H1 (cell line): ENCODE measurements at regions not wholly inside any gene's neighbourhood (a gene's known extent, or its start where the extent isn't known, plus 50 kb on each side); places are given as distances from the start of the nearest gene placed in this dataset.

Source experiments
- CTCF ChIA-PET: fragments of 300-600 bp; sonication (Branson Sonifier 250); formaldehyde crosslinking; loops from one replicate; lab custom pipeline; 2021; ENCODE audit not compliant: partially characterized antibody; lab: Charles Lee
- POLR2A ChIA-PET: fragments of 300-600 bp; sonication (Branson Sonifier 250); formaldehyde crosslinking; loops from one replicate; lab custom pipeline; 2021; ENCODE audit warnings: inconsistent platforms; ENCODE audit not compliant: partially characterized antibody; lab: Charles Lee
- DNase-seq, 2 experiments: peaks; one replicate each; pipeline versions ENCODE4 v3.0.0 to v3.0.0-alpha.2; 2010 to 2022; ENCODE audit warnings: low spot score in 2 of 2, low read depth in 1 of 2, mixed read lengths in 1 of 2
- FAIRE-seq: peaks from 2 replicates; lab custom pipeline; 2011; peaks lifted over from hg19 to GRCh38; lab: Jason Lieb, UNC
- H2AFZ ChIP-seq: 2 replicates; pipeline ENCODE4 v1.8.1; 2012; ENCODE audit warnings: low read length, inconsistent platforms
- H2AK5ac ChIP-seq: 2 replicates; pipeline ENCODE4 v1.6.1; 2013; ENCODE audit warnings: low read depth, low read length
- H2BK120ac ChIP-seq: replicated peaks from 2 replicates; pipeline ENCODE3; 2013; ENCODE audit warnings: low read depth, low read length, inconsistent platforms
- H2BK12ac ChIP-seq: 2 replicates; pipeline ENCODE4 v1.6.1; 2013; ENCODE audit warnings: low read depth, low read length
- H2BK15ac ChIP-seq: 2 replicates; pipeline ENCODE4 v1.6.1; 2013; ENCODE audit warnings: low read length
- H2BK20ac ChIP-seq: 2 replicates; pipeline ENCODE4 v1.6.1; 2013; ENCODE audit warnings: low read length
- H2BK5ac ChIP-seq: 2 replicates; pipeline ENCODE4 v1.6.1; 2013; ENCODE audit warnings: low read depth, low read length
- H3K14ac ChIP-seq: 2 replicates; pipeline ENCODE4 v1.6.1; 2013; ENCODE audit warnings: inconsistent platforms; ENCODE audit not compliant: insufficient read length
- H3K18ac ChIP-seq: 2 replicates; pipeline ENCODE4 v1.6.1; 2013; ENCODE audit warnings: low read length; ENCODE audit errors: extremely low read depth
- H3K23ac ChIP-seq: 2 replicates; pipeline ENCODE4 v1.6.1; 2013; ENCODE audit warnings: inconsistent platforms; ENCODE audit not compliant: insufficient read length
- H3K23me2 ChIP-seq: 2 replicates; pipeline ENCODE4 v1.6.1; 2013; ENCODE audit warnings: low read depth, low read length
- H3K27ac ChIP-seq: 2 replicates; pipeline ENCODE4 v1.6.1; 2011; ENCODE audit warnings: low read depth, low read length, inconsistent platforms
- H3K27me3 ChIP-seq, 4 experiments: replicated peaks in 1 of 4; 1 replicate in 1 of 4; 2 replicates in 3 of 4; pipeline versions ENCODE4 v1.6.1 to v1.8.1; 2011 to 2013; ENCODE audit warnings: low read length in 3 of 4, mild to moderate bottlenecking in 3 of 4, inconsistent platforms in 2 of 4, mixed read lengths in 2 of 4, moderate library complexity in 1 of 4; ENCODE audit not compliant: control insufficient read depth in 3 of 4, insufficient read depth in 3 of 4; ENCODE audit errors: extremely low read depth in 1 of 4
- H3K36me3 ChIP-seq, 4 experiments: 2 replicates each; pipeline versions ENCODE4 v1.6.1 to v1.8.1; 2011 to 2013; ENCODE audit warnings: mild to moderate bottlenecking in 4 of 4, low read length in 3 of 4, moderate library complexity in 2 of 4, control low read depth in 1 of 4, inconsistent platforms in 1 of 4; ENCODE audit not compliant: insufficient read depth in 4 of 4, control insufficient read depth in 2 of 4
- H3K4ac ChIP-seq: replicated peaks from 2 replicates; pipeline ENCODE3; 2013; ENCODE audit warnings: low read length, low read depth, mixed read lengths, inconsistent platforms; ENCODE audit not compliant: insufficient read length
- H3K4me1 ChIP-seq, 4 experiments: replicated peaks in 1 of 4; 1 replicate in 1 of 4; 2 replicates in 3 of 4; pipeline versions ENCODE4 v1.6.1 to v1.8.1; 2011 to 2013; ENCODE audit warnings: low read length in 3 of 4, inconsistent platforms in 2 of 4, mixed read lengths in 1 of 4; ENCODE audit not compliant: insufficient read depth in 4 of 4, control insufficient read depth in 3 of 4
- H3K4me2 ChIP-seq, 2 experiments: 2 replicates each; pipeline versions ENCODE4 v1.6.1 to v1.8.1; 2011 to 2013; ENCODE audit warnings: low read depth in 2 of 2, low read length in 2 of 2, control low read depth in 1 of 2, inconsistent platforms in 1 of 2, mild to moderate bottlenecking in 1 of 2; ENCODE audit not compliant: insufficient read depth in 1 of 2
- H3K4me3 ChIP-seq, 4 experiments: fragments of 200-600, 300-600 bp in 1 of 4; sonication (generic), shearing (Covaris generic), sonication (Bioruptor Twin) in 1 of 4; 2 replicates each; pipeline versions ENCODE4 v1.5.1 to v1.8.1; 2011 to 2016; ENCODE audit warnings: low read length in 4 of 4, low read depth in 3 of 4, control low read depth in 2 of 4, inconsistent platforms in 2 of 4, mild to moderate bottlenecking in 2 of 4, mixed read lengths in 1 of 4, moderate library complexity in 1 of 4; ENCODE audit not compliant: insufficient read depth in 2 of 4; ENCODE audit errors: extremely low read depth in 1 of 4
- H3K56ac ChIP-seq: replicated peaks from 2 replicates; pipeline ENCODE3; 2013; ENCODE audit warnings: low read depth, mild to moderate bottlenecking, mixed read lengths, low read length, inconsistent platforms; ENCODE audit not compliant: insufficient read length
- H3K79me1 ChIP-seq: 2 replicates; pipeline ENCODE4 v1.6.1; 2013; ENCODE audit warnings: low read depth, low read length, control low read depth
- H3K79me2 ChIP-seq, 2 experiments: 2 replicates each; pipeline versions ENCODE4 v1.6.1 to v1.8.1; 2012 to 2013; ENCODE audit warnings: low read length in 2 of 2, mild to moderate bottlenecking in 2 of 2, inconsistent platforms in 1 of 2; ENCODE audit not compliant: insufficient read depth in 2 of 2, control insufficient read depth in 1 of 2
- H3K9ac ChIP-seq, 4 experiments: replicated peaks in 1 of 4; 1 replicate in 1 of 4; 2 replicates in 3 of 4; pipeline versions ENCODE4 v1.6.1 to v1.8.1; 2011 to 2013; ENCODE audit warnings: low read depth in 3 of 4, low read length in 3 of 4, control low read depth in 2 of 4, mild to moderate bottlenecking in 2 of 4, moderate library complexity in 2 of 4, inconsistent platforms in 1 of 4; ENCODE audit errors: extremely low read depth in 1 of 4
- H3K9me3 ChIP-seq, 2 experiments: 2 replicates each; pipeline versions ENCODE4 v1.6.1 to v1.8.1; 2012 to 2013; ENCODE audit warnings: mild to moderate bottlenecking in 2 of 2, moderate library complexity in 2 of 2, control low read depth in 1 of 2, inconsistent platforms in 1 of 2, low read depth in 1 of 2, low read length in 1 of 2, mixed read lengths in 1 of 2; ENCODE audit not compliant: insufficient read depth in 2 of 2
- H4K20me1 ChIP-seq, 2 experiments: replicated peaks in 1 of 2; 2 replicates each; pipeline versions ENCODE3 to v1.8.1; 2011 to 2013; ENCODE audit warnings: inconsistent platforms in 2 of 2, low read length in 2 of 2, mild to moderate bottlenecking in 1 of 2; ENCODE audit not compliant: insufficient read depth in 2 of 2, control insufficient read depth in 1 of 2
- H4K5ac ChIP-seq: 2 replicates; pipeline ENCODE4 v1.6.1; 2013; ENCODE audit warnings: low read length, low read depth, mixed read lengths, inconsistent platforms; ENCODE audit not compliant: insufficient read length
- H4K8ac ChIP-seq: 2 replicates; pipeline ENCODE4 v1.8.0; 2013; ENCODE audit warnings: mild to moderate bottlenecking, moderate library complexity, low read length, inconsistent platforms; ENCODE audit not compliant: insufficient read depth; ENCODE audit errors: extremely low read depth
- H4K91ac ChIP-seq: replicated peaks from 2 replicates; pipeline ENCODE3; 2013; ENCODE audit warnings: low read length, mixed read lengths, inconsistent platforms; ENCODE audit not compliant: insufficient read length
- CBX5 ChIP-seq: fragments of 300-800, 300-1000 bp; sonication (generic); IDR thresholded peaks from 2 replicates; pipeline ENCODE4 v1.7.1; 2016; ENCODE audit warnings: antibody characterized with exemption, low read length, low read depth
- FOSL1 ChIP-seq: IDR thresholded peaks from 2 replicates; pipeline ENCODE4 v1.6.1; 2011; ENCODE audit warnings: mild to moderate bottlenecking, low read depth, low read length, moderate library complexity; ENCODE audit not compliant: insufficient read depth
- GABPA ChIP-seq: IDR thresholded peaks from 2 replicates; pipeline ENCODE4 v1.6.1; 2011; ENCODE audit warnings: mild to moderate bottlenecking, low read length, moderate library complexity, borderline replicate concordance; ENCODE audit not compliant: insufficient read depth
- PHF8 ChIP-seq: fragments of 200-600 bp; sonication (generic); conservative IDR thresholded peaks from 2 replicates; pipeline ENCODE4 v1.7.1; 2012; ENCODE audit warnings: low read depth, mild to moderate bottlenecking, inconsistent platforms, low read length, moderate library complexity
- RBBP5 ChIP-seq: IDR thresholded peaks from 2 replicates; pipeline ENCODE4 v1.7.1; 2012; ENCODE audit warnings: low read depth, mild to moderate bottlenecking, inconsistent platforms, low read length, moderate library complexity, borderline replicate concordance
- SRF ChIP-seq: IDR thresholded peaks from 2 replicates; pipeline ENCODE4 v1.6.1; 2011; ENCODE audit warnings: mild to moderate bottlenecking, low read depth, low read length, moderate library complexity
- WGBS, 2 experiments: shearing (Covaris generic) in 1 of 2; methylation state at CpG; one replicate each; pipeline versions ENCODE4 v1.1.6 to v1.1.7; 2013 to 2015; ENCODE audit warnings: low lambda C conversion rate in 2 of 2, mixed read lengths in 2 of 2, inconsistent platforms in 1 of 2, low coverage in 1 of 2, missing lambda C conversion rate in 1 of 2; ENCODE audit not compliant: insufficient replicate concordance in 2 of 2, insufficient coverage in 1 of 2, insufficient read length in 1 of 2; ENCODE audit errors: extremely low coverage in 1 of 2, missing lambda C conversion rate in 1 of 2; 5-methylcytosine and 5-hydroxymethylcytosine counted together

- Histone ChIP-seq H2AK5ac (no peak overlapping the region), H3K9me3 (no peaks in the 10 kb centered on the region), H3K79me1 (no peaks in the 10 kb centered on the region), H4K20me1 (no peaks in the 10 kb centered on the region), H3K56ac (no peak overlapping the region), H3K79me2 (no peaks in the 10 kb centered on the region), H3K36me3 (no peaks in the 10 kb centered on the region), H3K27ac (no peak overlapping the region), H4K5ac (no peak overlapping the region), H3K23me2 (no peaks in the 10 kb centered on the region), H2BK5ac (no peak overlapping the region), H2BK20ac (no peak overlapping the region), H4K91ac (no peak overlapping the region), H3K9ac (no peak overlapping the region), H3K23ac (no peak overlapping the region), H3K4me2 (no peak overlapping the region), H3K4ac (no peak overlapping the region), H3K14ac (no peak overlapping the region), H2BK120ac (no peak overlapping the region), H2BK12ac (no peak overlapping the region), H2AFZ (no peak overlapping the region), H3K4me1 (peaks cover 0 to 7% (median 4%) of the 10 kb centered on the region in 4 experiments; a peak in 3 of 7 replicates), H3K18ac (no peak overlapping the region), H2BK15ac (no peak overlapping the region), H3K27me3 (no peaks in the 10 kb centered on the region; a peak in 2 of 7 replicates), H3K4me3 (no peak overlapping the region), H4K8ac (no peak overlapping the region)
- WGBS, 2 experiments: 93% methylated on average over 3 of the region's 3 CpGs; no CpG with 5 or more reads in 1 of the 2 experiments
- no peak for TF ChIP-seq RBBP5
- no peak for TF ChIP-seq FOSL1
- TF ChIP-seq PHF8: no peak
- no peak for TF ChIP-seq SRF
- no peak for TF ChIP-seq CBX5
- TF ChIP-seq GABPA: no peak
- POLR2A ChIA-PET: no interaction called here
- CTCF ChIA-PET: interaction anchor here (0.6 to 3.8 kb wide), 9 partner anchors 10 to 124 kb away, joined by 3 to 23 read pairs (median 6); no protein-coding TSS in a partner anchor
- DNase-seq: no peak
- FAIRE-seq: no peak
Observed at GRCh38 chr16:87200637-87201036, 116.6 kb downstream of the C16orf95 start.
